AG04449 (cell line): ENCODE measurements at regions not wholly inside any gene's neighbourhood (a gene's known extent, or its start where the extent isn't known, plus 50 kb on each side); places are given as distances from the start of the nearest gene placed in this dataset.

Experiments used
- CTCF ChIA-PET: fragments of 350-600 bp; formaldehyde crosslinking; extraction: SDS; loops from one replicate; lab custom pipeline; 2021; ENCODE audit warnings: antibody characterized with exemption; lab: Yijun Ruan, JAX
- POLR2A ChIA-PET: fragments of 400-600, 350-600 bp; formaldehyde crosslinking; extraction: SDS; loops from one replicate; lab custom pipeline; 2020; ENCODE audit warnings: antibody characterized with exemption, inconsistent platforms; lab: Yijun Ruan, JAX
- DNase-seq: peaks from one replicate; pipeline ENCODE4 v3.0.0-alpha.2; 2010; ENCODE audit warnings: low read depth, low spot score
- H3K4me3 ChIP-seq: 2 replicates; pipeline ENCODE4 v1.5.1; 2011; ENCODE audit warnings: low read depth, mild to moderate bottlenecking, control low read depth, low read length
- CTCF ChIP-seq: IDR thresholded peaks from one replicate; pipeline ENCODE4 v1.5.1; 2011; ENCODE audit warnings: mild to moderate bottlenecking, moderate library complexity, low read length, control low read depth, inconsistent platforms; ENCODE audit not compliant: insufficient read depth; ENCODE audit errors: missing control alignments

- CTCF ChIA-PET: interaction anchor here (2.1 kb wide), 1 partner anchor 12 kb away, joined by 11 read pairs; no protein-coding TSS in a partner anchor
- no peak for TF ChIP-seq CTCF
- no peak for DNase-seq
- POLR2A ChIA-PET: no interaction called here
- no peak overlapping the region for H3K4me3 ChIP-seq
Measured at GRCh38 chr7:82559193-82559805, 115.7 kb upstream of the CACNA2D1 start.

GRCh38 chr7:82549616-82550285, 106.2 kb upstream of the CACNA2D1 start:
- no peak for DNase-seq
- CTCF ChIA-PET: no interaction called here
- POLR2A ChIA-PET: no interaction called here
- no peak overlapping the region for H3K4me3 ChIP-seq
- no peak for TF ChIP-seq CTCF

GRCh38 chr7:82548141-82548688, 104.6 kb upstream of the CACNA2D1 start:
- DNase-seq: no peak
- CTCF ChIA-PET: no interaction called here

GRCh38 chr7:82542665-82543064, 99.1 kb upstream of the CACNA2D1 start:
- DNase-seq: peak; percentile 74
- no peak for TF ChIP-seq CTCF
- H3K4me3 ChIP-seq: no peak overlapping the region
- CTCF ChIA-PET: no interaction called here
- POLR2A ChIA-PET: interaction anchor here (0.6 kb wide), 2 partner anchors 14 to 507 kb away, joined by 3 to 4 read pairs; no protein-coding TSS in a partner anchor

More at GRCh38 chr7:82548141-82548688, 104.6 kb upstream of the CACNA2D1 start:
- no peak overlapping the region for H3K4me3 ChIP-seq
- POLR2A ChIA-PET: no interaction called here
- no peak for TF ChIP-seq CTCF

- CTCF ChIA-PET: no interaction called here
Measured at GRCh38 chr7:82539969-82540368, 96.4 kb upstream of the CACNA2D1 start.

More at GRCh38 chr7:82539969-82540368, 96.4 kb upstream of the CACNA2D1 start:
- POLR2A ChIA-PET: no interaction called here
- no peak for TF ChIP-seq CTCF
- no peak overlapping the region for H3K4me3 ChIP-seq
- DNase-seq: no peak
